22Rv1 (cell line): ENCODE measurements at regions not wholly inside any gene's neighbourhood (a gene's known extent, or its start where the extent isn't known, plus 50 kb on each side); places are given as distances from the start of the nearest gene placed in this dataset.

ENCODE experiments used
- H3K27ac ChIP-seq: fragments of 450-650 bp; 2 replicates; pipeline ENCODE4 v1.5.1; 2017
- CTCF ChIP-seq: fragments of 450-650 bp; IDR thresholded peaks from 2 replicates; pipeline ENCODE4 v1.5.1; 2017; ENCODE audit warnings: mild to moderate bottlenecking
- ZFX ChIP-seq: fragments of 450-650 bp; IDR thresholded peaks from 2 replicates; pipeline ENCODE4 v1.6.1; 2017; ENCODE audit warnings: antibody characterized with exemption, borderline replicate concordance

- TF ChIP-seq ZFX: no peak
- TF ChIP-seq CTCF: no peak
- H3K27ac ChIP-seq: no peak overlapping the region
Observed at GRCh38 chr15:97598353-97598798, 362.1 kb upstream of the ARRDC4 start.

- no peak overlapping the region for H3K27ac ChIP-seq
- TF ChIP-seq ZFX (no peak), CTCF (no peak)
Observed at GRCh38 chr15:97600190-97600589, 360.3 kb upstream of the ARRDC4 start.

GRCh38 chr15:97604677-97605076, 355.8 kb upstream of the ARRDC4 start:
- TF ChIP-seq ZFX (no peak), CTCF (no peak)
- no peak overlapping the region for H3K27ac ChIP-seq

GRCh38 chr15:97615114-97615513, 345.4 kb upstream of the ARRDC4 start:
- TF ChIP-seq CTCF (no peak), ZFX (no peak)
- H3K27ac ChIP-seq: no peak overlapping the region

- TF ChIP-seq CTCF: no peak
- TF ChIP-seq ZFX: no peak
Observed at GRCh38 chr15:97623091-97623661, 337.3 kb upstream of the ARRDC4 start.

GRCh38 chr15:97627634-97628033, 332.9 kb upstream of the ARRDC4 start:
- no peak for TF ChIP-seq ZFX
- no peak for TF ChIP-seq CTCF

More at GRCh38 chr15:97623091-97623661, 337.3 kb upstream of the ARRDC4 start:
- H3K27ac ChIP-seq: no peak overlapping the region

GRCh38 chr15:97645758-97646157, 314.7 kb upstream of the ARRDC4 start:
- TF ChIP-seq CTCF (no peak), ZFX (no peak)
- H3K27ac ChIP-seq: no peak overlapping the region

More at GRCh38 chr15:97627634-97628033, 332.9 kb upstream of the ARRDC4 start:
- H3K27ac ChIP-seq: no peak overlapping the region
